CD4-positive, alpha-beta T cell treated with Interleukin-6 at 100 ng/mL for 8 hours (primary cell): ENCODE measurements at regions not wholly inside any gene's neighbourhood (a gene's known extent, or its start where the extent isn't known, plus 50 kb on each side); places are given as distances from the start of the nearest gene placed in this dataset.

Source experiments
- DNase-seq: peaks from one replicate; pipeline ENCODE4 v3.0.0-alpha.2; 2020; ENCODE audit warnings: mixed read lengths, low spot score

- DNase-seq = no peak
Observed at GRCh38 chr10:2439983-2440382, 627.4 kb upstream of the PFKP start.

- no peak for DNase-seq
Observed at GRCh38 chr10:2439000-2439399, 628.3 kb upstream of the PFKP start.

GRCh38 chr10:2438248-2438939, 629.0 kb upstream of the PFKP start:
- no peak for DNase-seq

- DNase-seq = no peak
Observed at GRCh38 chr10:2436933-2437332, 630.4 kb upstream of the PFKP start.

- DNase-seq = no peak
Observed at GRCh38 chr10:2431961-2432360, 635.4 kb upstream of the PFKP start.

GRCh38 chr10:2427412-2427811, 639.9 kb upstream of the PFKP start:
- no peak for DNase-seq

GRCh38 chr10:2425320-2425719, 642.0 kb upstream of the PFKP start:
- no peak for DNase-seq

GRCh38 chr10:2414562-2414961, 652.8 kb upstream of the PFKP start:
- no peak for DNase-seq

GRCh38 chr10:2414039-2414438, 653.3 kb upstream of the PFKP start:
- no peak for DNase-seq

- no peak for DNase-seq
Observed at GRCh38 chr10:2410049-2410448, 657.3 kb upstream of the PFKP start.

- no peak for DNase-seq
Observed at GRCh38 chr10:2401459-2401858, 664.1 kb upstream of the ADARB2 start.

- DNase-seq = no peak
Observed at GRCh38 chr10:2399482-2399881, 662.2 kb upstream of the ADARB2 start.

GRCh38 chr10:2392145-2392812, 655.0 kb upstream of the ADARB2 start:
- DNase-seq = no peak

- DNase-seq = no peak
Observed at GRCh38 chr10:2387672-2388071, 650.3 kb upstream of the ADARB2 start.

- no peak for DNase-seq
Observed at GRCh38 chr10:2387261-2387660, 649.9 kb upstream of the ADARB2 start.

- DNase-seq = no peak
Observed at GRCh38 chr10:2380218-2380617, 642.9 kb upstream of the ADARB2 start.

- DNase-seq = no peak
Observed at GRCh38 chr10:2367083-2367482, 629.8 kb upstream of the ADARB2 start.

GRCh38 chr10:2366264-2366931, 629.1 kb upstream of the ADARB2 start:
- no peak for DNase-seq

GRCh38 chr10:2362331-2362730, 625.0 kb upstream of the ADARB2 start:
- no peak for DNase-seq

GRCh38 chr10:2358586-2358985, 621.3 kb upstream of the ADARB2 start:
- DNase-seq = no peak

GRCh38 chr10:2356670-2357069, 619.3 kb upstream of the ADARB2 start:
- DNase-seq = no peak

- no peak for DNase-seq
Observed at GRCh38 chr10:2351566-2351965, 614.2 kb upstream of the ADARB2 start.

GRCh38 chr10:2342206-2342605, 604.9 kb upstream of the ADARB2 start:
- DNase-seq = no peak
